ENCODE measurements at regions not wholly inside any gene's neighbourhood (a gene's known extent, or its start where the extent isn't known, plus 50 kb on each side); places are given as distances from the start of the nearest gene placed in this dataset.

DNA sequence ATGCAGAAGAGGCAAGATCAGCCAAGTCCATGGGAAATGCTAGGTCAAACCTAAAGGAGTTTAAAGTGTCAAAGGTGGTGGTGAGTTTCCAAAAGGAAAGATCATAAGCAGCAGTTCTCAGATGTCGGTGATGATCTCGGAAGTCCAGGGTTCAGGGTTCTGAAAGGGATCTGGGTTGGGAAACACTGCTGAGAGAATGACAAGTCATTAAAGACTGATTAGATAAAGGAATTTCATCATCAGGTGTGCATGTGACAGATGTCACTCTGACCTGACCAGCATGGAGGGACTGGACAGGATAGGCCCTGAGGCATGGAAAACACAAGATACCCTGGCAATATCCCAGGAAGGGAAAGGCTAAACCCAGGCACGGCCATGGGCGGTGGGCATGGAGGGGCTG is 195.7 kb upstream of the TBL1X start:
- TF ChIP-seq, protein P1, sequence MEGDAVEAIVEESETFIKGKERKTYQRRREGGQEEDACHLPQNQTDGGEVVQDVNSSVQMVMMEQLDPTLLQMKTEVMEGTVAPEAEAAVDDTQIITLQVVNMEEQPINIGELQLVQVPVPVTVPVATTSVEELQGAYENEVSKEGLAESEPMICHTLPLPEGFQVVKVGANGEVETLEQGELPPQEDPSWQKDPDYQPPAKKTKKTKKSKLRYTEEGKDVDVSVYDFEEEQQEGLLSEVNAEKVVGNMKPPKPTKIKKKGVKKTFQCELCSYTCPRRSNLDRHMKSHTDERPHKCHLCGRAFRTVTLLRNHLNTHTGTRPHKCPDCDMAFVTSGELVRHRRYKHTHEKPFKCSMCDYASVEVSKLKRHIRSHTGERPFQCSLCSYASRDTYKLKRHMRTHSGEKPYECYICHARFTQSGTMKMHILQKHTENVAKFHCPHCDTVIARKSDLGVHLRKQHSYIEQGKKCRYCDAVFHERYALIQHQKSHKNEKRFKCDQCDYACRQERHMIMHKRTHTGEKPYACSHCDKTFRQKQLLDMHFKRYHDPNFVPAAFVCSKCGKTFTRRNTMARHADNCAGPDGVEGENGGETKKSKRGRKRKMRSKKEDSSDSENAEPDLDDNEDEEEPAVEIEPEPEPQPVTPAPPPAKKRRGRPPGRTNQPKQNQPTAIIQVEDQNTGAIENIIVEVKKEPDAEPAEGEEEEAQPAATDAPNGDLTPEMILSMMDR (IDR thresholded peaks at IDR 0.05), result no peak

DNA sequence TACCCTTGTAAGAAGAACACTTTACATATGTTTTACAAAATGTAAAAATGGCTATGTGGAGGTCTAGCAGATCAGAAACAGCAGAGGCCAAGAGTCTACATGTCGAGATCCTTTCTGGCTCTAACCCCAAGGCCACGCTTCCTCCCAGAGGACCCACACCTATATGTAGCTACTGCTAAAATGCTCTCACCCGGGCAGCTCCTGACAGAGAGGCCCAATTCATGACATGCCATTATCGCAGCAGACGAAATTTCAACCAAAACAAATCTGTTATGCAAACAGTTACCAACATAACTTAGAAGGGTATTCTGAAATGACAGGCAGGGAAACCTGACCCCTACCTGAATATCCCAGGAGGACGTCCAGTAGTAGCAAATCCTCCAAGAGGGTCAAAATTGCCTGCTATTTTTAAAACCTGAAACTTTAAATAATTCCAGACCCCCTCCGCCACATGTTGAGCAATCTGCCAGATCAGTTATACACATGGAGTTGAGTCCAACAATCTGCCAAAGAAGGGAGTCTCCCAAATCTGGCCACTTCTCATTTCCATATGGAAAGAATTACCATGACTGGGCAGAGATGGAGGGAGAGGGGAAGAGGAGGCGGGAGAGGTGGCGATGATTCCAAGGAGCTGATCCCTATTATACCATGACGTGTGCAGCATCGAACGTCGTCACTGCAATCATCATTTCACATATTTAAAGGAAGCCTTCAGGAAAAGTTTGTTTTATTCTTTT is 192.9 kb upstream of the TBL1X start:
- TF ChIP-seq, protein P1 (IDR thresholded peaks at IDR 0.05), result no peak

DNA sequence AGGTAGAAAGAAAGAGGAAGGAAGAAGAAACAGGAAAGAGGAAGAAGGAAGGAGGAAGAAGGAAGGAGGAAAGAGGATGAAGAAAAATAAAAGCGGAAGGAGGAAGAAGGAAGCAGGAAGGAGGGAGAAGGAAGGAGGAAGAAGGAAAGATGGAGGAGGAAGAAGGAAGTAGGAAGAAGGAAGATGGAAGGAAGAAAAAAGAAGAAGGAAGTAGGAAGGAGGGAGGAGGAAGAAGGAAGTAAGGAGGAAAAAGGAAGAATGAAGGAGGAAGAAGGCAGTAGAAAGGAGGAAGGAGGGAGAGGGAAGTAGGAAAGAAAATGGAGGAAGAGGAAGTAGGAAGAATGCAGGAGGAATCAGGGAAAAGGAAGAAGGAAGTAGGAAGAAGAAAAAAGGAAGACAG is 191.1 kb upstream of the TBL1X start:
- TF ChIP-seq, protein P1 (IDR thresholded peaks at IDR 0.05), result no peak

DNA sequence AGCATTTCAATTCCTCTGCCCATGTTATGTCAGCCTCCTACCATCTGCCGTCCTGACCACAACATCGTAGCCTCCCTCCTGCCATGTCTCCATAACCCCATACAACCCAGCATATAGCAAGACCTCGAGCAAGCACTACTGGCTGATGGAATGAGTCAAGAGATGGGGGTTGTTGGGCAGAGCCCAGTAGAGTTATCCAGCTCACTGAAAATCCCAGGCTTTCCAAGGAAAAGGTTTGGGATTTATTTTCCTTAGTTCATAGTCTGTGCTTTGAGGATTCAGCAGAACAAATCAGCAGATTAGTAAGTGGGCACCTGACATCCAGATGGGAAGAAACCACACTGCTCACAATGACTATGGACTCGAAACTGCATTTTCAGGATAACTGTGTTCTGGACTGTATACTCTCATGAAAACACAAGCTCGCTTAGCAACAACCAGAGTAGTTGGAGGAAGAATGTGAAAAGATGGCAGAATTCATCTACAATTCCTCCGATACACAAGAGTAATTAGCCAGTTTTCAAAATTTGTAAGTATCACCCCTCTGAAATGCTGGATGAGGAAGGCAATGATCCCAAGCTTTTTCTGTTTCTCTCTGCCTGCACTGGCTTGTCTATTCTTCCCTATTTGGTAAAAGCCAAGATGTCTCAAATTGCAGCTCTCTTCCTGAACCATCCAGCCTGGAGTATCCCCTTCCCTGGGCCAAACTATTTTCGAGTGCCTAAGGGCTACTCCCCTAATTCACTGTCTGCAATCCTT is 186.2 kb upstream of the TBL1X start:
- TF ChIP-seq, protein P1 (IDR thresholded peaks at IDR 0.05), result no peak

DNA sequence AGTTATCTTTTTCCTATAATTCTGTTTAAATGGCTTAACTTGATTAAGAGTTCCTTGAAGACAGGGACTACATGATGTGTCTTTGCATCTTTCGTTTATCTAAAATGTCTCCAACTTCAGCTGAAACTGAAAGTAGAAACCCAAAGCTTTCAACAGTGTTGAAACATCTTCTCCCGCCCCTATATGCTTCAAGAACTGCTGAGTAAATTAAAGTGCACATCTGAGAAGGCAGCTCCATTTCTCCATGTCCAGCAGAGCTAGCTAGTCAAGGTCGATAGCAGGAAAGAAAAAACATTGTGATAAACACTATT is 185.7 kb upstream of the TBL1X start:
- TF ChIP-seq, protein P1 (IDR thresholded peaks at IDR 0.05), result no peak

DNA sequence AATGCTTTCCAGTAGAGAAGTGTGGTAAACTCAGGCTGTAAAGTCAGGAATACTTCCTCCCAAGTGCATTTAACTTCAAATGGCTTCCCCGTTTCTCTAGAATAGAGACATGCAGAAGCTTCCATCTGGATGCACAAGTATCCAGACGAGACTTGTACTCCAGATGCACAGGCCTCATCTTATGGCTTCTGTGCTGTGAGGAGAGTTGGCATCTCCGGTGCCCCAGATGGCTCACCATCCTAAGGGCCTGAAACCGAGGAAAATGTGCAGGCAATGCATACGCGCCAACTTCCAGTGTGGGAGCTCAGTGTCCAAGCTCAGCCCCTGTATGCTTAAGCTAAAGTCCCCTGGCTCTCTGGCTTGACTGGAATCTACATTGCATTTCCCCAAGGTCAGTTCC is 184.0 kb upstream of the TBL1X start:
- TF ChIP-seq, protein P1 (IDR thresholded peaks at IDR 0.05), result no peak

DNA sequence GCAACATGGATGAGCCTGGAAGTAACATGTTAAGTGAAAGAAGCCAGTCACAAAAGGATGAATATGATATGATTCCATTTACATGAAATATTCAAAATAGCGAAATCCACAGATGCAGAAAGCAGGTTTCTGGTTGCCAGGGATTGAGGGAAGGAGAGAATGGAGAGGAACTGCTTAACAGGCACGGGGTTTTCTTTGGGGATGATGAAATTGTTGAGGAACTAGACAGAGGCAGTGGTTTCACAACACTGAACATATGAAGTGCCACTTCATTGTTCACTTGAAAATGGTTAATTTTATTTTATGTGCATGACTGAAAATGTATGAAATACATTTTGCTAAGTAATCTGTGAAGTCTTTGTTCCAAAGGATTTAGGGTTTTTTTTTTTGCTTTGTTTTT is 182.5 kb upstream of the TBL1X start:
- TF ChIP-seq, protein P1 (IDR thresholded peaks at IDR 0.05), result no peak

All from LNCAP (cell line).